Lung (tissue), 11 donors: ENCODE measurements at regions not wholly inside any gene's neighbourhood (a gene's known extent, or its start where the extent isn't known, plus 50 kb on each side); places are given as distances from the start of the nearest gene placed in this dataset.

ENCODE experiments used
- ATAC-seq: fragments of 200-7000 bp; cut with Tn5 transposase; one replicate; pipeline ENCODE4 v1.9.1; 2020; ENCODE audit warnings: moderate number of reproducible peaks; ENCODE audit not compliant: insufficient read depth, low FRiP score
- DNase-seq, 3 donors: peaks; one replicate each; pipeline ENCODE4 v3.0.0-alpha.2; 2013 to 2017
- H3K27ac ChIP-seq, 2 donors: one replicate each; pipeline ENCODE4 v1.5.1; 2013; ENCODE audit warnings: mild to moderate bottlenecking in 2 of 2, moderate library complexity in 2 of 2, control low read depth in 1 of 2, inconsistent platforms in 1 of 2, low read depth in 1 of 2, low read length in 1 of 2
- H3K27me3 ChIP-seq, 3 donors: one replicate each; pipeline ENCODE4 v1.5.1; 2013; ENCODE audit warnings: low read length in 2 of 3; ENCODE audit not compliant: control insufficient read depth in 3 of 3, insufficient read depth in 3 of 3
- H3K36me3 ChIP-seq, 4 donors: one replicate each; pipeline ENCODE4 v1.5.1; 2013; ENCODE audit warnings: low read length in 4 of 4, mild to moderate bottlenecking in 1 of 4, moderate library complexity in 1 of 4; ENCODE audit not compliant: control insufficient read depth in 4 of 4, insufficient read depth in 4 of 4
- H3K4me1 ChIP-seq, 5 donors: one replicate each; pipeline ENCODE4 v1.5.1; 2013; ENCODE audit warnings: low read length in 5 of 5, mild to moderate bottlenecking in 2 of 5, moderate library complexity in 1 of 5; ENCODE audit not compliant: control insufficient read depth in 5 of 5, insufficient read depth in 5 of 5
- H3K4me3 ChIP-seq: one replicate; pipeline ENCODE4 v1.5.1; 2013; ENCODE audit warnings: mild to moderate bottlenecking, control low read depth, moderate library complexity
- H3K9ac ChIP-seq, 2 donors: one replicate each; pipeline ENCODE4 v1.5.1; 2013; ENCODE audit warnings: low read length in 2 of 2, control low read depth in 1 of 2; ENCODE audit not compliant: insufficient read depth in 1 of 2
- H3K9me3 ChIP-seq, 4 donors: one replicate each; pipeline ENCODE4 v1.5.1; 2013; ENCODE audit warnings: low read length in 3 of 4, mild to moderate bottlenecking in 1 of 4, moderate library complexity in 1 of 4; ENCODE audit not compliant: control insufficient read depth in 4 of 4, insufficient read depth in 3 of 4
- CTCF ChIP-seq: IDR thresholded peaks from 2 replicates; pipeline ENCODE4 v1.5.1; 2012; ENCODE audit warnings: mild to moderate bottlenecking; ENCODE audit errors: control extremely low read depth, extremely low read depth
- WGBS, 2 donors: extraction: QIAGEN DNeasy Blood & Tissue Kit; methylation state at CpG; one replicate each; pipeline ENCODE4 v1.1.7; 2013; 5-methylcytosine and 5-hydroxymethylcytosine counted together
- donor health status: control.
- donor health status: control.
- donor health status: Bipolar disorder and iron deficiency.
- donor health status: healthy.
- donor health status: DM: yes; HTN: yes; CAD: no.

- H3K9ac ChIP-seq: no peak overlapping the region
Observed at GRCh38 chr3:4222574-4223175, 80.5 kb upstream of the SETMAR start.

GRCh38 chr3:4223777-4224176 lies 79.4 kb upstream of the SETMAR start:
- H3K9ac ChIP-seq: no peak overlapping the region
- no peaks in the 10 kb centered on the region for H3K36me3 ChIP-seq
- ATAC-seq: no peak
- DNase-seq: no peak
- no peak for TF ChIP-seq CTCF
- H3K27me3 ChIP-seq: no peaks in the 10 kb centered on the region
- H3K27ac ChIP-seq: no peak overlapping the region
- no peaks in the 10 kb centered on the region for H3K9me3 ChIP-seq
- 84 to 92% methylated on average over 2 of the region's 2 CpGs for WGBS, 2 donors
- H3K4me3 ChIP-seq: no peak overlapping the region
- peaks cover 0 to 6% (median 0%) of the 10 kb centered on the region in 5 donors for H3K4me1 ChIP-seq

More at GRCh38 chr3:4222574-4223175, 80.5 kb upstream of the SETMAR start:
- Histone ChIP-seq H3K4me3 (no peak overlapping the region), H3K27me3 (no peaks in the 10 kb centered on the region), H3K4me1 (peaks cover 0 to 11% (median 4%) of the 10 kb centered on the region in 5 donors), H3K36me3 (no peaks in the 10 kb centered on the region), H3K9me3 (no peaks in the 10 kb centered on the region), H3K27ac (no peak overlapping the region)
- TF ChIP-seq CTCF: no peak
- DNase-seq (no peak), ATAC-seq (no peak)
- 19 to 34% methylated on average over 5 of the region's 5 CpGs for WGBS, 2 donors

GRCh38 chr3:4224331-4224730 lies 78.8 kb upstream of the SETMAR start:
- Histone ChIP-seq H3K9ac (no peak overlapping the region), H3K4me1 (peaks cover 0 to under 1% (median 0%) of the 10 kb centered on the region in 5 donors), H3K4me3 (no peak overlapping the region), H3K27me3 (no peaks in the 10 kb centered on the region), H3K36me3 (no peaks in the 10 kb centered on the region), H3K9me3 (no peaks in the 10 kb centered on the region), H3K27ac (no peak overlapping the region)
- no peak for ATAC-seq
- DNase-seq: no peak
- no peak for TF ChIP-seq CTCF

GRCh38 chr3:4225005-4225471 lies 78.1 kb upstream of the SETMAR start:
- Histone ChIP-seq H3K9me3 (no peaks in the 10 kb centered on the region), H3K27ac (no peak overlapping the region), H3K4me3 (no peak overlapping the region), H3K27me3 (no peaks in the 10 kb centered on the region), H3K36me3 (no peaks in the 10 kb centered on the region), H3K9ac (no peak overlapping the region), H3K4me1 (no peaks in the 10 kb centered on the region)
- DNase-seq (no peak), ATAC-seq (no peak)
- TF ChIP-seq CTCF: no peak
